MCF 10A (cell line): ENCODE measurements at regions not wholly inside any gene's neighbourhood (a gene's known extent, or its start where the extent isn't known, plus 50 kb on each side); places are given as distances from the start of the nearest gene placed in this dataset.

ENCODE experiments used
- BruUV-seq: library from RNA; stranded (reverse); fragments of 400-500 nt; replicated peaks from 2 replicates; lab custom pipeline; 2021; lab: Mats Ljungman, UMichigan
- CTCF ChIA-PET: fragments of 300-600 bp; sonication (Branson Sonifier 250); formaldehyde crosslinking; extraction: SDS; loops from one replicate; lab custom pipeline; 2021; ENCODE audit warnings: antibody characterized with exemption, inconsistent platforms; lab: Yijun Ruan, JAX
- POLR2A ChIA-PET: fragments of 300-600, 350-650 bp; sonication (Branson Sonifier 250); formaldehyde crosslinking; extraction: SDS; loops from one replicate; lab custom pipeline; 2020; ENCODE audit warnings: antibody characterized with exemption, inconsistent platforms; lab: Yijun Ruan, JAX
- DNase-seq: peaks from one replicate; pipeline ENCODE4 v3.0.0-alpha.2; 2018; ENCODE audit not compliant: unreplicated experiment
- H3K27ac Mint-ChIP-seq: one replicate; pipeline ENCODE4 v1.8.0; 2022; ENCODE audit warnings: mild to moderate bottlenecking, low read depth, mixed read lengths; ENCODE audit not compliant: unreplicated experiment
- H3K27me3 Mint-ChIP-seq: one replicate; pipeline ENCODE4 v1.8.0; 2022; ENCODE audit warnings: mixed read lengths; ENCODE audit not compliant: insufficient read depth, unreplicated experiment
- H3K36me3 Mint-ChIP-seq: one replicate; pipeline ENCODE4 v1.8.0; 2022; ENCODE audit warnings: mild to moderate bottlenecking, moderate library complexity, mixed read lengths; ENCODE audit not compliant: insufficient read depth, unreplicated experiment
- H3K4me1 Mint-ChIP-seq: one replicate; pipeline ENCODE4 v1.8.0; 2022; ENCODE audit warnings: mixed read lengths; ENCODE audit not compliant: insufficient read depth, unreplicated experiment
- H3K4me3 Mint-ChIP-seq: one replicate; pipeline ENCODE4 v1.8.0; 2022; ENCODE audit warnings: mild to moderate bottlenecking, moderate library complexity, mixed read lengths; ENCODE audit not compliant: unreplicated experiment
- H3K9me3 Mint-ChIP-seq: one replicate; pipeline ENCODE4 v1.8.0; 2022; ENCODE audit warnings: mixed read lengths; ENCODE audit not compliant: unreplicated experiment
- CTCF ChIP-seq: fragments of 200-600 bp; IDR thresholded peaks from one replicate; pipeline ENCODE4 v1.8.0; 2022; ENCODE audit warnings: antibody characterized with exemption, mild to moderate bottlenecking; ENCODE audit not compliant: unreplicated experiment
- intact Hi-C: fragments of 100-400 bp; cut with micrococcal nuclease; formaldehyde crosslinking; loops from 2 replicates; pipeline ENCODE4 v1.14.1; 2022

- H3K4me1 Mint-ChIP-seq = peaks cover 5% of the 10 kb centered on the region
- no peak overlapping the region for H3K4me3 Mint-ChIP-seq
- ChIA-PET POLR2A (no interaction called here), CTCF (interaction anchor here (0.6 to 1.4 kb wide), 3 partner anchors 26 to 75 kb away, joined by 3 to 4 read pairs (median 3); no protein-coding TSS in a partner anchor)
- H3K36me3 Mint-ChIP-seq = no peaks in the 10 kb centered on the region
- no peak overlapping the region for H3K27ac Mint-ChIP-seq
- intact Hi-C loops = loop anchor here (5.0 kb wide), 1 partner anchor 212 kb away; the partner anchor contains the start of gene TIAM1
- H3K27me3 Mint-ChIP-seq = no peaks in the 10 kb centered on the region
- no peaks in the 10 kb centered on the region for H3K9me3 Mint-ChIP-seq
- no peak for TF ChIP-seq CTCF
- no TSS peak for BruUV-seq
- DNase-seq = peak; percentile 17
Measured at GRCh38 chr21:31554511-31555022, 104.9 kb upstream of the SOD1 start.

GRCh38 chr21:31553926-31554325, 105.6 kb upstream of the SOD1 start:
- H3K4me1 Mint-ChIP-seq = no peaks in the 10 kb centered on the region
- DNase-seq = no peak
- no peaks in the 10 kb centered on the region for H3K27me3 Mint-ChIP-seq
- no peaks in the 10 kb centered on the region for H3K9me3 Mint-ChIP-seq
- no peak for TF ChIP-seq CTCF
- no peak overlapping the region for H3K4me3 Mint-ChIP-seq
- POLR2A ChIA-PET = no interaction called here
- H3K36me3 Mint-ChIP-seq = no peaks in the 10 kb centered on the region
- no TSS peak for BruUV-seq
- no peak overlapping the region for H3K27ac Mint-ChIP-seq
- intact Hi-C loops = no loop called here
- CTCF ChIA-PET = interaction anchor here (0.7 to 1.4 kb wide), 2 partner anchors 20 to 27 kb away, joined by 3 read pairs; no protein-coding TSS in a partner anchor

- intact Hi-C loops = no loop called here
- Mint-ChIP-seq H3K27ac (no peak overlapping the region), H3K4me1 (no peaks in the 10 kb centered on the region), H3K9me3 (no peaks in the 10 kb centered on the region), H3K4me3 (no peak overlapping the region), H3K36me3 (no peaks in the 10 kb centered on the region), H3K27me3 (no peaks in the 10 kb centered on the region)
- no peak for DNase-seq
- no TSS peak for BruUV-seq
- ChIA-PET POLR2A (no interaction called here), CTCF (interaction anchor here (0.7 kb wide), 1 partner anchor 20 kb away, joined by 3 read pairs; no protein-coding TSS in a partner anchor)
- TF ChIP-seq CTCF = no peak
Measured at GRCh38 chr21:31553461-31553860, 106.0 kb upstream of the SOD1 start.

- CTCF ChIA-PET = no interaction called here
- POLR2A ChIA-PET = interaction anchor here (0.7 kb wide), 1 partner anchor 1609 kb away, joined by 3 read pairs; no protein-coding TSS in a partner anchor
- BruUV-seq = no TSS peak
Measured at GRCh38 chr21:31552826-31553225, 106.7 kb upstream of the SOD1 start.

More at GRCh38 chr21:31552826-31553225, 106.7 kb upstream of the SOD1 start:
- H3K27me3 Mint-ChIP-seq = no peaks in the 10 kb centered on the region
- H3K4me1 Mint-ChIP-seq = no peaks in the 10 kb centered on the region
- no peaks in the 10 kb centered on the region for H3K9me3 Mint-ChIP-seq
- no peak for DNase-seq
- H3K4me3 Mint-ChIP-seq = no peak overlapping the region
- no peaks in the 10 kb centered on the region for H3K36me3 Mint-ChIP-seq
- TF ChIP-seq CTCF = no peak
- intact Hi-C loops = no loop called here
- H3K27ac Mint-ChIP-seq = no peak overlapping the region
